ENCODE measurements at regions not wholly inside any gene's neighbourhood (a gene's known extent, or its start where the extent isn't known, plus 50 kb on each side); places are given as distances from the start of the nearest gene placed in this dataset.

GRCh38 chr4:33386764-33387163 is 2666.6 kb downstream of the PCDH7 start:
- H3K9me3 ChIP-seq (ENCODE audit: control insufficient read depth, insufficient read depth, low read depth, low read length), result no peaks in the 10 kb centered on the region
- no peak for TF ChIP-seq POLR2AphosphoS5 (IDR thresholded peaks at IDR 0.05; ENCODE audit: low read depth, low read length)
- no peak for TF ChIP-seq REST (IDR thresholded peaks at IDR 0.05; ENCODE audit: insufficient read depth in 1 of 2, low read depth in 2 of 2, low read length in 1 of 2)
- no peak for TF ChIP-seq SIN3A (IDR thresholded peaks at IDR 0.05; ENCODE audit: borderline replicate concordance, insufficient read depth, low read depth, low read length)
- H3K4me1 ChIP-seq (ENCODE audit: control insufficient read depth, insufficient read depth, low read length), result no peaks in the 10 kb centered on the region
- no peak overlapping the region for H3K27ac ChIP-seq (ENCODE audit: low read length)
- BruUV-seq (replicated peaks), result no TSS peak
- no peak overlapping the region for H3K4me3 ChIP-seq (ENCODE audit: low read depth in 2 of 2, low read length in 2 of 2)
- in situ Hi-C loops (cut with HindIII; ENCODE audit: low pct_unique_long_range_greater_than_20kb, low sequenced_read_pairs), result no loop called here
- DNase-seq (ENCODE audit: low read depth, low spot score) (no peak), ATAC-seq (no peak)
- no peaks in the 10 kb centered on the region for H3K36me3 ChIP-seq (ENCODE audit: control insufficient read depth, insufficient read depth, low read length)
- POLR2A ChIA-PET, result no interaction called here
- H3K27me3 ChIP-seq (ENCODE audit: control insufficient read depth, insufficient read depth, low read length), result no peaks in the 10 kb centered on the region
- CTCF ChIA-PET, result no interaction called here
- intact Hi-C loops (cut with micrococcal nuclease; ENCODE audit: unreplicated experiment), result no loop called here

GRCh38 chr4:33390976-33391375 is 2670.8 kb downstream of the PCDH7 start:
- CTCF ChIA-PET, result no interaction called here
- no TSS peak for BruUV-seq (replicated peaks)
- H3K27ac ChIP-seq (ENCODE audit: low read length), result no peak overlapping the region

More at GRCh38 chr4:33390976-33391375, 2670.8 kb downstream of the PCDH7 start:
- in situ Hi-C loops (cut with HindIII; ENCODE audit: low pct_unique_long_range_greater_than_20kb, low sequenced_read_pairs), result no loop called here
- TF ChIP-seq SIN3A (IDR thresholded peaks at IDR 0.05; ENCODE audit: borderline replicate concordance, insufficient read depth, low read depth, low read length), result no peak
- no peak for TF ChIP-seq CTCF (IDR thresholded peaks at IDR 0.05)
- TF ChIP-seq REST (IDR thresholded peaks at IDR 0.05; ENCODE audit: insufficient read depth in 1 of 2, low read depth in 2 of 2, low read length in 1 of 2), result no peak
- no peak for TF ChIP-seq POLR2AphosphoS5 (IDR thresholded peaks at IDR 0.05; ENCODE audit: low read depth, low read length)
- no peak for TF ChIP-seq TCF7L2 (IDR thresholded peaks at IDR 0.05; ENCODE audit: low read depth, low read length)
- Histone ChIP-seq H3K9me3 (ENCODE audit: control insufficient read depth, insufficient read depth, low read depth, low read length) (no peaks in the 10 kb centered on the region), H3K36me3 (ENCODE audit: control insufficient read depth, insufficient read depth, low read length) (no peaks in the 10 kb centered on the region), H3K4me3 (ENCODE audit: low read depth in 2 of 2, low read length in 2 of 2) (no peak overlapping the region), H3K27me3 (ENCODE audit: control insufficient read depth, insufficient read depth, low read length) (no peaks in the 10 kb centered on the region), H3K4me1 (ENCODE audit: control insufficient read depth, insufficient read depth, low read length) (no peaks in the 10 kb centered on the region)
- intact Hi-C loops (cut with micrococcal nuclease; ENCODE audit: unreplicated experiment), result no loop called here
- POLR2A ChIA-PET, result no interaction called here
- DNase-seq (ENCODE audit: low read depth, low spot score), result no peak
- ATAC-seq, result no peak

Data from Panc1 (cell line).